Fibroblast of lung (primary cell): ENCODE measurements at regions not wholly inside any gene's neighbourhood (a gene's known extent, or its start where the extent isn't known, plus 50 kb on each side); places are given as distances from the start of the nearest gene placed in this dataset.

Experiments used
- DNase-seq, 2 donors: peaks; one replicate each; pipeline versions ENCODE4 v3.0.0 to v3.0.0-alpha.2; 2010; ENCODE audit warnings: low read depth in 2 of 2
- H2AFZ ChIP-seq: 2 replicates; pipeline ENCODE4 v1.5.1; 2012; ENCODE audit warnings: low read length, control low read depth, inconsistent platforms
- H3K27ac ChIP-seq: 2 replicates; pipeline ENCODE4 v1.5.1; 2011; ENCODE audit warnings: low read length, control low read depth; ENCODE audit not compliant: insufficient read depth
- H3K27me3 ChIP-seq: 2 replicates; pipeline ENCODE4 v1.5.1; 2011; ENCODE audit warnings: mild to moderate bottlenecking, low read length; ENCODE audit not compliant: control insufficient read depth, insufficient read depth
- H3K36me3 ChIP-seq: 2 replicates; pipeline ENCODE4 v1.5.1; 2011; ENCODE audit warnings: low read length; ENCODE audit not compliant: control insufficient read depth, insufficient read depth
- H3K4me1 ChIP-seq: 2 replicates; pipeline ENCODE4 v1.5.1; 2011; ENCODE audit warnings: low read length; ENCODE audit not compliant: control insufficient read depth, insufficient read depth; ENCODE audit errors: extremely low read depth
- H3K4me2 ChIP-seq: 2 replicates; pipeline ENCODE4 v1.5.1; 2011; ENCODE audit warnings: low read length, control low read depth; ENCODE audit not compliant: insufficient read depth; ENCODE audit errors: extremely low read depth
- H3K4me3 ChIP-seq, 4 experiments: fragments of 200-600 bp in 1 of 4; sonication (generic) in 1 of 4; replicated peaks in 1 of 4; 2 replicates each; pipeline ENCODE4 v1.5.1; 2011 to 2016; ENCODE audit warnings: low read length in 4 of 4, low read depth in 3 of 4, mild to moderate bottlenecking in 3 of 4, control low read depth in 2 of 4, inconsistent platforms in 1 of 4, mixed read lengths in 1 of 4; ENCODE audit not compliant: insufficient read depth in 1 of 4; ENCODE audit errors: control extremely low read depth in 1 of 4
- H3K79me2 ChIP-seq: 2 replicates; pipeline ENCODE4 v1.5.1; 2012; ENCODE audit warnings: mild to moderate bottlenecking, low read length, inconsistent platforms; ENCODE audit not compliant: control insufficient read depth, insufficient read depth
- H3K9ac ChIP-seq: 2 replicates; pipeline ENCODE4 v1.5.1; 2011; ENCODE audit warnings: mild to moderate bottlenecking, low read length, control low read depth; ENCODE audit not compliant: insufficient read depth
- H3K9me3 ChIP-seq: 2 replicates; pipeline ENCODE4 v1.5.1; 2012; ENCODE audit warnings: low read depth, low read length; ENCODE audit not compliant: control insufficient read depth, insufficient read depth
- H4K20me1 ChIP-seq: 2 replicates; pipeline ENCODE4 v1.5.1; 2011; ENCODE audit warnings: low read length; ENCODE audit not compliant: control insufficient read depth, insufficient read depth; ENCODE audit errors: extremely low read depth
- CTCF ChIP-seq, 2 donors: IDR thresholded peaks in 1 of 2; conservative IDR thresholded peaks in 1 of 2; 1 replicate in 1 of 2; 2 replicates in 1 of 2; pipeline ENCODE4 v1.5.1; 2011 to 2012; ENCODE audit warnings: low read length in 2 of 2, control low read depth in 1 of 2, inconsistent platforms in 1 of 2, low read depth in 1 of 2, mild to moderate bottlenecking in 1 of 2
- EZH2 ChIP-seq: IDR thresholded peaks from 2 replicates; pipeline ENCODE4 v1.5.1; 2012; ENCODE audit warnings: low read length, control low read depth, mild to moderate bottlenecking; ENCODE audit errors: missing control alignments

DNA sequence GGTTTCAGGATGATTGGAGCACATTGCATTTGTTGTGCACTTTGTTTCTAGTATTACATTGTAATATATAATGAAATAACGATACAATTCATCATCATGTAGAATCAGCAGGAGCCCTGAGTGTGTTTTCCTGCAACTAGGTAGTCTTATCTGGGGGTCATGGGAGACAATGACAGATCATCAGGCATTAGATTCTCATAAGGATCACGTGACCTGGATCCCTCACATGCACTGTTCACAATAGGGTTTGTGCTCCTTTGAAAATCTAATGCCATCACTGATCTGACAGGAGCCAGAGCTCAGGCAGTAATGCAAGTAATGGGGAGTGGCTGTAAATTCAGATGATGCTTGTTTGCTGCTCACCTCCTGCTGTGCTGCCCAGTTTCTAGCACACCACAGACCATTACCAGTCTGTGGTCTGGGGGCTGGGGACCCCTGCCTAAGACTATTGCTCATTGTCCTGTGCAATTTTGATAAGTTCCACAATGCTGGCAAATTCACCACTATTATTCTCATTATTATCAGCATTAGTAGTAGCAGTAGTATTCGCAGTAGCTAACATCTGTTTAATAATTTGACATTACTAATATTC lies 428.7 kb upstream of the TNP1 start:
- H3K27me3 ChIP-seq: no peaks in the 10 kb centered on the region
- H3K9me3 ChIP-seq: no peaks in the 10 kb centered on the region
- no peak overlapping the region for H3K9ac ChIP-seq
- no peaks in the 10 kb centered on the region for H4K20me1 ChIP-seq
- no peak overlapping the region for H3K4me2 ChIP-seq
- DNase-seq: no peak
- H3K4me1 ChIP-seq: peaks cover 14% of the 10 kb centered on the region
- H2AFZ ChIP-seq: no peak overlapping the region
- no peak overlapping the region for H3K4me3 ChIP-seq
- H3K36me3 ChIP-seq: no peaks in the 10 kb centered on the region
- H3K79me2 ChIP-seq: no peaks in the 10 kb centered on the region
- H3K27ac ChIP-seq: no peak overlapping the region
- TF ChIP-seq EZH2: no peak
- TF ChIP-seq CTCF (conservative IDR thresholded peaks at IDR 0.05 in 1 of 2, IDR thresholded peaks at IDR 0.05 in 1 of 2; ENCODE audit: low read depth in 1 of 2, low read length in 2 of 2): no peak

- H3K79me2 ChIP-seq: no peaks in the 10 kb centered on the region
- no peak overlapping the region for H3K4me2 ChIP-seq
- DNase-seq: peak; percentile 88 to 96
- H3K9ac ChIP-seq: no peak overlapping the region
- H3K36me3 ChIP-seq: no peaks in the 10 kb centered on the region
- no peak overlapping the region for H2AFZ ChIP-seq
- H3K27me3 ChIP-seq: no peaks in the 10 kb centered on the region
- no peaks in the 10 kb centered on the region for H3K9me3 ChIP-seq
- H3K4me1 ChIP-seq: peaks cover 14% of the 10 kb centered on the region
- TF ChIP-seq CTCF (conservative IDR thresholded peaks at IDR 0.05 in 1 of 2, IDR thresholded peaks at IDR 0.05 in 1 of 2; ENCODE audit: low read depth in 1 of 2, low read length in 2 of 2): no peak
- TF ChIP-seq EZH2: no peak
- no peak overlapping the region for H3K4me3 ChIP-seq
- no peaks in the 10 kb centered on the region for H4K20me1 ChIP-seq
- H3K27ac ChIP-seq: peak overlapping the region; percentile 10
These were observed 427.0 kb upstream of the TNP1 start for GRCh38 chr2:217286833-217287232.

- H3K9me3 ChIP-seq: no peaks in the 10 kb centered on the region
- DNase-seq: no peak
- H3K4me3 ChIP-seq: no peak overlapping the region
- H2AFZ ChIP-seq: no peak overlapping the region
- no peaks in the 10 kb centered on the region for H4K20me1 ChIP-seq
- TF ChIP-seq CTCF (conservative IDR thresholded peaks at IDR 0.05 in 1 of 2, IDR thresholded peaks at IDR 0.05 in 1 of 2; ENCODE audit: low read depth in 1 of 2, low read length in 2 of 2): no peak
- H3K4me2 ChIP-seq: no peak overlapping the region
- H3K79me2 ChIP-seq: no peaks in the 10 kb centered on the region
- no peak overlapping the region for H3K9ac ChIP-seq
- H3K36me3 ChIP-seq: no peaks in the 10 kb centered on the region
- H3K4me1 ChIP-seq: peaks cover 16% of the 10 kb centered on the region
- no peak overlapping the region for H3K27ac ChIP-seq
- no peaks in the 10 kb centered on the region for H3K27me3 ChIP-seq
These were observed 426.1 kb upstream of the TNP1 start for GRCh38 chr2:217285926-217286325.
